GM12864 (cell line): ENCODE measurements at regions not wholly inside any gene's neighbourhood (a gene's known extent, or its start where the extent isn't known, plus 50 kb on each side); places are given as distances from the start of the nearest gene placed in this dataset.

Source experiments
- DNase-seq: peaks from one replicate; pipeline ENCODE4 v3.0.0-alpha.2; 2011; ENCODE audit warnings: low read depth
- H3K4me3 ChIP-seq: 2 replicates; pipeline ENCODE4 v1.5.1; 2011; ENCODE audit warnings: mild to moderate bottlenecking, low read depth, low read length, control low read depth
- TF ChIP-seq, protein P1 (sequence below): IDR thresholded peaks from 2 replicates; pipeline ENCODE4 v1.5.1; 2011; ENCODE audit warnings: low read depth, mild to moderate bottlenecking, moderate library complexity, low read length, control low read depth, inconsistent platforms; ENCODE audit errors: missing control alignments

DNA sequence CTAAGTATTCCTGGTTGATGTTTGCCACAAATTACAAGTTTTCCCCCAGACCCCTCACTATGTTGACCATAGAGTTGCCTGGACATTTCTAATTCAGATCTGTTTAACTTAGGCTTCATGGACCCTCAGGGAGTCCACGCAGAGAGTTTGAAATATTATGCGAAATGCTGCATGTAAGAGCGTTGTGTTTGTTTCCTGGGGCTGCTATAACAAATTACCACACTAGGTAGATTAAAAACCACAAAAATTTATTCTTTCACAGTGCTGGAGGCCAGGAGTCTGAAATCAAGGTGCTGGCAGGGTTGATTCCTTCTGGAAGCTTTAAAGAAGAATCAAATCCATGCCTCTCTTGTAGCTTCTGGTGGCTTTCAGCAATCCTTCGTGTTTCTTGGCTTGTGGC is 177.9 kb upstream of the KITLG start:
- no peak overlapping the region for H3K4me3 ChIP-seq

DNA sequence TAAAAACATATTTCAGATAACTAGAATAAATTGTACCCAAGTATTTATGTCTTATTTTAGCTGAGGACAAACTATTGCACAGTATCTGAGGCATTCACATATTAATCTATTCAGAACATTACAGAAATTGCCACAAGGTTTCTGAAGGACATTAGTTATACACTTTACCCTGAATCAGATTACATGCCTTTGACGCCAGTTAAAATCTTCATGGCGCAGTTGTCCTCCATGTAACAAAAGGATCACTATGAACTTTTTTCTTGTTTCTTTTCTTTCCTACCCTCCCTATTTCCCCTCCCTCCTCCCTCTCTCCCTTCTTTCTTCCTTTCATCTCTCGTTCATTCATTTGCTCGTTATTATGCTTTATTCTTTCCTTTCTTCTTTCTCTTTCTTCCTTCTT is 176.6 kb upstream of the KITLG start:
- TF ChIP-seq, protein P1, sequence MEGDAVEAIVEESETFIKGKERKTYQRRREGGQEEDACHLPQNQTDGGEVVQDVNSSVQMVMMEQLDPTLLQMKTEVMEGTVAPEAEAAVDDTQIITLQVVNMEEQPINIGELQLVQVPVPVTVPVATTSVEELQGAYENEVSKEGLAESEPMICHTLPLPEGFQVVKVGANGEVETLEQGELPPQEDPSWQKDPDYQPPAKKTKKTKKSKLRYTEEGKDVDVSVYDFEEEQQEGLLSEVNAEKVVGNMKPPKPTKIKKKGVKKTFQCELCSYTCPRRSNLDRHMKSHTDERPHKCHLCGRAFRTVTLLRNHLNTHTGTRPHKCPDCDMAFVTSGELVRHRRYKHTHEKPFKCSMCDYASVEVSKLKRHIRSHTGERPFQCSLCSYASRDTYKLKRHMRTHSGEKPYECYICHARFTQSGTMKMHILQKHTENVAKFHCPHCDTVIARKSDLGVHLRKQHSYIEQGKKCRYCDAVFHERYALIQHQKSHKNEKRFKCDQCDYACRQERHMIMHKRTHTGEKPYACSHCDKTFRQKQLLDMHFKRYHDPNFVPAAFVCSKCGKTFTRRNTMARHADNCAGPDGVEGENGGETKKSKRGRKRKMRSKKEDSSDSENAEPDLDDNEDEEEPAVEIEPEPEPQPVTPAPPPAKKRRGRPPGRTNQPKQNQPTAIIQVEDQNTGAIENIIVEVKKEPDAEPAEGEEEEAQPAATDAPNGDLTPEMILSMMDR: no peak
- no peak overlapping the region for H3K4me3 ChIP-seq
- no peak for DNase-seq

More for the DNA sequence above, 177.9 kb upstream of the KITLG start:
- TF ChIP-seq, protein P1: no peak
- no peak for DNase-seq

DNA sequence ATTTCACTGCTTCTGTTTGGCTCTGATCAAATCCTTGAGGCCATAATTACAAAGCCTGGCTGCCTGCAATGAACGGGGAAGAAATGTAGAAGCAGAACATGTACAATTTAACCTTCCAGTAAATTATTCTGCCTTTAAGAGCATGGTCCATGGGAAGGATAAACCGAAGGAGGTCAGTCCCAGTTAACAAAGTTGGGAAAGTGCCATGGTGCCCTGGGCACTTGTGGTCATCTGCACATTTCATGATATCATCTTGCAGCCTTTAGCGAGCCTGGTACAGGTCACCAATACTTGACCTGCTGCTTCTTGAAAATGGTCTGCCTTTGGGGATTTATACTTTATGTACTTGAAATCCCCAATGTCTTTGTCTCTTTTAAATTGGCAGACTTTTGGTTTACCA is 175.9 kb upstream of the KITLG start:
- TF ChIP-seq, protein P1: no peak
- no peak overlapping the region for H3K4me3 ChIP-seq
- DNase-seq: no peak

DNA sequence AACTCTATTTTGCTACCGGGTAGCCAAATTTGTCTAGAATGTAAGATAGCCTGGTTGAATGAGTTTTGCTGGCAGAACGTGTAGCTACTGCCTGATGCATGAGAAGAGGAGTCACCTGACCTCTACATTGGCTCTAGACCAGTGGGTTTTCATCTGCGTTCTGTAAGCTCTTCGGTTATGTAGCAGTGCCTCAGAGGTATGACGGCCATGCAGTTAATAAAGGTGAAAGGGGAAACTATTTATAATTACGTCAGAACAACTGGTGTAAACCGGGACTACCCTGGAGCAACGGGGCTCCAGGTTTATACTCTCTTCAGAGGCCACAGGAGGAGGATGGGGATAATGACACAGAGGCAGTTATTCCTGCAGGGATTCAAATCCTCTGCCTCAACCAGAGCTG is 173.4 kb upstream of the KITLG start:
- DNase-seq: no peak
- no peak overlapping the region for H3K4me3 ChIP-seq
- TF ChIP-seq, protein P1: no peak

DNA sequence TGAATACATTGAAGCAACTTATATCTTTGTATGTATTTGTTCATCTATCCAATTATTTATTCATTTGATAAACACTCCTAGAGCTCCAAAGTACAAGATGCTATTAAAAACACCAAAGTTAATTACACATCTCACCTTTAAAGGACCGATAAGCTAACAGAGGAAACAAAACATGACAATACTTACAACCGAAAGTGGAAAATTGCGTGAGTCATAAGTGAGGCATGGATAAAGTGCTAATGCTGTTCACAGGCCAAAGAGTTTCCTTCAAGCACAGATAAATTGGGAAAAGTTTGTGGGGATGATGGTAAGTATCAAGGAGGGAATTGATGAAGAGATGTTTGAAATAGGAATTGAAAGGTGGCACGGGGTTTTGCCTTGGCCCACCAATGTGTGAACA is 172.8 kb upstream of the KITLG start:
- no peak for DNase-seq
- no peak overlapping the region for H3K4me3 ChIP-seq
- TF ChIP-seq, protein P1: no peak

DNA sequence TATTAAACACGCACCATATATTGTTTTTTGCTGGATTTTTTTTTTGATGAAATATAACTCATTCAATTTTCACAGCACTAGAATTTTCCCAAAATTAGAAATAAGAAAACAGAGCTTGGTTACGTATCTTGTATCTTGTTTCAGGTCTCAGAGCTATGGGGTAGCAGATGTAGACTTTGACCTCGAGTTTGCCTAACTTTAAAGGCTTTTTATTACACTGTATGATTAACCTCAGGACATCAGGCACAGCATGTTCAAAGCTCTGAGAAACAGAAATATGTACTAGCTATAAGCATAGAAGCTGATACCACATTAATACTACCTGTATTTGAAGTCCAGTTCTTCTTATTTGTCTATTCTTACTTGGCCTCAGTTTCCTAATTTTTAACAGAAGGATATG is 171.9 kb upstream of the KITLG start:
- TF ChIP-seq, protein P1: no peak
- no peak for DNase-seq
- no peak overlapping the region for H3K4me3 ChIP-seq

DNA sequence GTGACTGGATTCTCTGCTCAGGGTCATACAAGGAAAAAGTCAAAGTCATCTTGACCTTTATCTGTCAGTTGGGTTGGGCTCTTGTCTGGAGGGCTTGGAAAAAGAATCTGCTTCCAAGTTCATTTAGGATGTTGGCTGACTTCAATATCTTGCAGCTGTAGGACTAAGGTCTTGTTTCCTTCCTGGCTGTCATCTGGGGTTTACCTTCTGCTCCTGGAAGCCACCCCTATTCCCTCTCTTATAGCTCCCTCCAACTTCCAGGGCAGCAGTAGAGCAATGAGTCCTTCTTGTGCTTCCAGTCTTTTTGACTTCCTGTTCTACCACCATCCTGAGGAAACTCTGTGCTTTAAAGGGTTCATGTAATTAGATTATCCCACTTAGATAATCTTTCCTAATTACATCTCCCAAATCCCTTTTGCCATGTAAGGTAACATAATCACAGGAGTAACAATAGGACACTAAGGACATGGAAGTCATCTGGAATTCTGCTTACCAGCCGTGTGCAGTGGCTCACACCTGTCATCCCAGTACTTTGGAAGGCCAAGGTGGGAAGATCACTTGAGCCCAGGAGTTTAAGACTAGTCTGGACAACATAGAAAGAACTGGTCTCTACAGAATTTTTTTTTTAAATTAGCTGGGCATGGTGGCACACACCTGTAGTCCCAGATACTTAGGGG is 170.7 kb upstream of the KITLG start:
- DNase-seq: no peak
- TF ChIP-seq, protein P1: no peak
- no peak overlapping the region for H3K4me3 ChIP-seq
